Ovary (tissue), 3 donors: ENCODE measurements at regions not wholly inside any gene's neighbourhood (a gene's known extent, or its start where the extent isn't known, plus 50 kb on each side); places are given as distances from the start of the nearest gene placed in this dataset.

Experiments
- CTCF ChIP-seq, 3 donors: fragments of 450-650 bp in 2 of 3; fragments of 200-600 bp in 1 of 3; IDR thresholded peaks; one replicate each; pipeline versions ENCODE4 v1.5.1 to v1.8.0; 2016 to 2022; ENCODE audit warnings: antibody characterized with exemption in 3 of 3, mild to moderate bottlenecking in 1 of 3
- EP300 ChIP-seq: sonication (generic); formaldehyde crosslinking; IDR thresholded peaks from one replicate; pipeline ENCODE4 v1.6.1; 2017; ENCODE audit warnings: antibody characterized with exemption
- donor health status: DM: no; HTN: no; CAD: no.

GRCh38 chr20:50251383-50251748 is 60.7 kb downstream of the CEBPB start:
- TF ChIP-seq CTCF (IDR thresholded peaks at IDR 0.05) (no peak), EP300 (no peak)
